Heart right ventricle (tissue), 16 donors: ENCODE measurements at regions not wholly inside any gene's neighbourhood (a gene's known extent, or its start where the extent isn't known, plus 50 kb on each side); places are given as distances from the start of the nearest gene placed in this dataset.

ENCODE experiments used
- ATAC-seq, 8 donors: fragments of 200-7000 bp; cut with Tn5 transposase; one replicate each; pipeline ENCODE4 v1.9.1; 2020; ENCODE audit warnings: mild to moderate bottlenecking in 8 of 8, moderate library complexity in 8 of 8, moderate number of reproducible peaks in 1 of 8
- DNase-seq, 2 donors: peaks; one replicate each; pipeline ENCODE4 v3.0.0-alpha.2; 2020
- H3K27ac ChIP-seq, 10 donors: fragments of 200-600 bp; sonication (generic) in 2 of 10; one replicate each; pipeline versions ENCODE4 v1.5.0 to v1.8.0; 2020 to 2022; ENCODE audit warnings: mild to moderate bottlenecking in 3 of 10
- H3K27me3 ChIP-seq, 7 donors: fragments of 200-600 bp; one replicate each; pipeline ENCODE4 v1.8.0; 2021 to 2022; ENCODE audit warnings: mild to moderate bottlenecking in 2 of 7
- H3K36me3 ChIP-seq, 9 donors: fragments of 200-600 bp; sonication (generic) in 1 of 9; one replicate each; pipeline versions ENCODE4 v1.5.0 to v1.8.0; 2020 to 2022; ENCODE audit warnings: mild to moderate bottlenecking in 2 of 9
- H3K4me1 ChIP-seq, 9 donors: fragments of 200-600 bp; sonication (generic) in 1 of 9; one replicate each; pipeline versions ENCODE4 v1.5.0 to v1.8.0; 2020 to 2022; ENCODE audit warnings: mild to moderate bottlenecking in 4 of 9
- H3K4me3 ChIP-seq, 10 donors: fragments of 200-600 bp; sonication (generic) in 2 of 10; one replicate each; pipeline versions ENCODE4 v1.5.0 to v1.8.0; 2020 to 2022; ENCODE audit warnings: mild to moderate bottlenecking in 7 of 10, moderate library complexity in 2 of 10
- H3K9me3 ChIP-seq, 11 donors: fragments of 200-600 bp in 10 of 11; sonication (generic) in 2 of 11; one replicate each; pipeline versions ENCODE4 v1.5.0 to v1.8.0; 2013 to 2022; ENCODE audit warnings: mild to moderate bottlenecking in 2 of 11, control low read depth in 1 of 11, moderate library complexity in 1 of 11
- WGBS, 2 donors: extraction: QIAGEN DNeasy Blood & Tissue Kit; methylation state at CpG; one replicate each; pipeline ENCODE4 v1.1.7; 2013; ENCODE audit warnings: inconsistent platforms in 1 of 2; 5-methylcytosine and 5-hydroxymethylcytosine counted together
- intact Hi-C, 10 donors: fragments of 100-400 bp; cut with DNase I; formaldehyde crosslinking; loops; one replicate each; pipeline versions ENCODE4 v1.11.1 to v1.14.2; 2022
- TF ChIP-seq, protein P1 (sequence below), 9 donors: fragments of 200-600 bp; sonication (generic) in 2 of 9; IDR thresholded peaks; one replicate each; pipeline versions ENCODE4 v1.5.0 to v1.8.0; 2021 to 2022; ENCODE audit warnings: antibody characterized with exemption in 9 of 9, mild to moderate bottlenecking in 5 of 9, moderate library complexity in 1 of 9
- donor health status: Arrhythmogenic right ventricular cardiomyopathy.
- donor health status: ischemic (EF 13 %, LVEDD 7.1; RV severe dilation, severe dysfunction).
- donor health status: healthy with polysubstance abuse.
- donor health status: DM: no; HTN: yes; CAD: no.
- donor health status: DM: no; HTN: no; CAD: no.
- donor health status: ischemic (EF 25% LVEDD 6.9; RV normal size, moderate dysfunction).
- donor health status: ischemic (EF 25% LVEDD 5.7; RV mildly dilated, moderate dysfunction).
- donor health status: healthy.
- donor health status: DM: yes; HTN: yes; CAD: no.
- donor health status: Ischemic cardiomyopathy.
- donor health status: ischemic (EF 35%, LVEDD 5.7; RV mildly dilated, moderate dysfunction).
- donor health status: nonischemic (EF 11% LVEDD 7.7; RV severe dilation, severe dysfunction).
- donor health status: DM: yes; HTN: yes; CAD: no.
- donor health status: PGD.
- donor health status: ischemic (EF 29% LVEDD 5.4; RV normal size, mild dysfunction).
- donor health status: nonischemic (EF 23%, LVEDD 6.1; RV moderate dilation, normal function).

GRCh38 chrX:27882695-27883094 is 74.9 kb downstream of the MAGEB10 start:
- H3K36me3 ChIP-seq, result no peaks in the 10 kb centered on the region
- H3K27ac ChIP-seq, result no peak overlapping the region
- TF ChIP-seq, protein P1, sequence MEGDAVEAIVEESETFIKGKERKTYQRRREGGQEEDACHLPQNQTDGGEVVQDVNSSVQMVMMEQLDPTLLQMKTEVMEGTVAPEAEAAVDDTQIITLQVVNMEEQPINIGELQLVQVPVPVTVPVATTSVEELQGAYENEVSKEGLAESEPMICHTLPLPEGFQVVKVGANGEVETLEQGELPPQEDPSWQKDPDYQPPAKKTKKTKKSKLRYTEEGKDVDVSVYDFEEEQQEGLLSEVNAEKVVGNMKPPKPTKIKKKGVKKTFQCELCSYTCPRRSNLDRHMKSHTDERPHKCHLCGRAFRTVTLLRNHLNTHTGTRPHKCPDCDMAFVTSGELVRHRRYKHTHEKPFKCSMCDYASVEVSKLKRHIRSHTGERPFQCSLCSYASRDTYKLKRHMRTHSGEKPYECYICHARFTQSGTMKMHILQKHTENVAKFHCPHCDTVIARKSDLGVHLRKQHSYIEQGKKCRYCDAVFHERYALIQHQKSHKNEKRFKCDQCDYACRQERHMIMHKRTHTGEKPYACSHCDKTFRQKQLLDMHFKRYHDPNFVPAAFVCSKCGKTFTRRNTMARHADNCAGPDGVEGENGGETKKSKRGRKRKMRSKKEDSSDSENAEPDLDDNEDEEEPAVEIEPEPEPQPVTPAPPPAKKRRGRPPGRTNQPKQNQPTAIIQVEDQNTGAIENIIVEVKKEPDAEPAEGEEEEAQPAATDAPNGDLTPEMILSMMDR (IDR thresholded peaks at IDR 0.05), result no peak
- DNase-seq (no peak), ATAC-seq (no peak)
- no peak overlapping the region for H3K4me3 ChIP-seq
- WGBS, 2 donors, result 88 to 90% methylated on average over 1 of the region's 1 CpG
- no peaks in the 10 kb centered on the region for H3K27me3 ChIP-seq
- H3K4me1 ChIP-seq, result no peaks in the 10 kb centered on the region
- intact Hi-C loops, result no loop called here
- no peaks in the 10 kb centered on the region for H3K9me3 ChIP-seq

- no peaks in the 10 kb centered on the region for H3K27me3 ChIP-seq
- intact Hi-C loops, result no loop called here
- no peaks in the 10 kb centered on the region for H3K36me3 ChIP-seq
- TF ChIP-seq, protein P1 (IDR thresholded peaks at IDR 0.05), result no peak
- no peaks in the 10 kb centered on the region for H3K4me1 ChIP-seq
- ATAC-seq (no peak), DNase-seq (no peak)
- H3K9me3 ChIP-seq, result no peaks in the 10 kb centered on the region
- no peak overlapping the region for H3K27ac ChIP-seq
- no peak overlapping the region for H3K4me3 ChIP-seq
- 83 to 89% methylated on average over 1 of the region's 1 CpG for WGBS, 2 donors
These were observed 71.1 kb downstream of the MAGEB10 start for GRCh38 chrX:27878862-27879261.
